GM23248 (cell line): ENCODE measurements at regions not wholly inside any gene's neighbourhood (a gene's known extent, or its start where the extent isn't known, plus 50 kb on each side); places are given as distances from the start of the nearest gene placed in this dataset.

ENCODE experiments used
- EZH2 ChIP-seq: fragments of 200-600 bp; sonication (generic); IDR thresholded peaks from 2 replicates; pipeline ENCODE4 v1.6.1; 2018; ENCODE audit warnings: antibody characterized with exemption, mild to moderate bottlenecking; ENCODE audit not compliant: insufficient read depth, poor library complexity, severe bottlenecking
- EZH2phosphoT487 ChIP-seq: fragments of 200-600 bp; sonication (generic); IDR thresholded peaks from 2 replicates; pipeline ENCODE4 v1.6.1; 2018; ENCODE audit warnings: antibody characterized with exemption, moderate library complexity, mild to moderate bottlenecking, low read depth; ENCODE audit not compliant: insufficient read depth

GRCh38 chr17:70820276-70820675, 650.9 kb downstream of the KCNJ2 start:
- TF ChIP-seq EZH2: no peak
- TF ChIP-seq EZH2phosphoT487: no peak
